22Rv1 (cell line): ENCODE measurements at regions not wholly inside any gene's neighbourhood (a gene's known extent, or its start where the extent isn't known, plus 50 kb on each side); places are given as distances from the start of the nearest gene placed in this dataset.

Experiments
- CTCF ChIP-seq: fragments of 450-650 bp; IDR thresholded peaks from 2 replicates; pipeline ENCODE4 v1.5.1; 2017; ENCODE audit warnings: mild to moderate bottlenecking
- ZFX ChIP-seq: fragments of 450-650 bp; IDR thresholded peaks from 2 replicates; pipeline ENCODE4 v1.6.1; 2017; ENCODE audit warnings: antibody characterized with exemption, borderline replicate concordance

- TF ChIP-seq CTCF (no peak), ZFX (no peak)
Observed at GRCh38 chr12:16110596-16110995, 166.9 kb downstream of the SLC15A5 start.
